ENCODE measurements at regions not wholly inside any gene's neighbourhood (a gene's known extent, or its start where the extent isn't known, plus 50 kb on each side); places are given as distances from the start of the nearest gene placed in this dataset.
A peak's percentile ranks its signal among the peaks of the same experiment; 100 is the strongest.

DNA sequence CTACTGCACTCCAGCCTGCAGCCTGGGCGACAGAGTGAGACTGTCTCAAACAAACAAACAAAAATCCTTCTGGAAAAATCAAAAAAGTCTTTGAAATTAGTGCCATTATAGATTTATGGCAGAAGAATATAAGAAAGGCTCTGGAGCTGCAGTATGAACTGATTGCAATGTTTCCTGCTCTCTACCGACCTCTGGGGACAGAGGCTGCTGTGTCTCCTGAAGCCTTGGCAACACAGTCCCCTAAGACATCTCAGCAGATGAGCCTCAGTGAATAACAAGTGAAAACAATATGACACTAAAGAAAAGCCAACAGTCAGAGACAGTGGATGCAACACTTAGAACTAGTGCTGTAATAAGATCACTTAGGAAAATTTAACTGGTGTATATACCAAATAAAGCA lies 494.9 kb upstream of the LRATD1 start:
- Histone ChIP-seq H3K27me3 (ENCODE audit: insufficient read depth, low read length) (no peaks in the 10 kb centered on the region), H4K8ac (replicated peaks; ENCODE audit: insufficient read length, low read depth, low read length) (no peak overlapping the region), H4K91ac (ENCODE audit: insufficient read length, low read depth, low read length) (no peak overlapping the region), H3K9me3 (ENCODE audit: control insufficient read depth, low read depth, low read length) (no peaks in the 10 kb centered on the region), H3K27ac (ENCODE audit: insufficient read length, low read depth, low read length) (no peak overlapping the region), H3K4ac (ENCODE audit: low read depth, low read length) (no peak overlapping the region), H3K4me1 (ENCODE audit: insufficient read depth, low read length) (no peaks in the 10 kb centered on the region), H3K9ac (ENCODE audit: extremely low read depth, insufficient read length, low read length) (no peak overlapping the region), H3K14ac (ENCODE audit: insufficient read depth, low read length) (no peak overlapping the region), H2BK5ac (ENCODE audit: insufficient read length, low read length) (no peak overlapping the region), H2BK15ac (ENCODE audit: low read depth, low read length) (no peak overlapping the region), H3K79me1 (ENCODE audit: insufficient read depth, low read depth, low read length, poor library complexity, severe bottlenecking) (no peaks in the 10 kb centered on the region), H2AFZ (ENCODE audit: low read length) (no peak overlapping the region), H3K4me2 (ENCODE audit: insufficient read depth, insufficient read length, low read length) (no peak overlapping the region), H2AK5ac (ENCODE audit: insufficient read length, low read length) (no peak overlapping the region), H2BK20ac (ENCODE audit: low read depth, low read length, poor library complexity, severe bottlenecking) (no peak overlapping the region), H4K5ac (ENCODE audit: insufficient read length, low read depth, low read length) (no peak overlapping the region), H3K23me2 (ENCODE audit: insufficient read length, low read depth, low read length, poor library complexity, severe bottlenecking) (no peaks in the 10 kb centered on the region), H3K56ac (ENCODE audit: insufficient read length, low read depth, low read length) (no peak overlapping the region), H3K79me2 (ENCODE audit: insufficient read depth, low read length) (no peaks in the 10 kb centered on the region), H2BK12ac (ENCODE audit: insufficient read length, low read depth, low read length) (no peak overlapping the region), H3K23ac (ENCODE audit: insufficient read length, low read depth, low read length) (no peak overlapping the region), H3K18ac (ENCODE audit: insufficient read length, low read depth, low read length) (no peak overlapping the region), H3T11ph (ENCODE audit: low read length) (no peak overlapping the region), H2BK120ac (ENCODE audit: low read depth, low read length, poor library complexity, severe bottlenecking) (no peak overlapping the region), H4K20me1 (ENCODE audit: control insufficient read depth, insufficient read depth, insufficient read length) (no peaks in the 10 kb centered on the region)
- peak overlapping the region in 1 of 3 experiments; percentile 21; a peak in 1 of 7 replicates for H3K27ac Mint-ChIP-seq
- peak overlapping the region in 1 of 2 experiments; percentile 44; a peak in 2 of 5 replicates for H3K4me3 Mint-ChIP-seq
- peaks cover 0 to 4% of the 10 kb centered on the region in 2 experiments; a peak in 1 of 5 replicates for H3K9me3 Mint-ChIP-seq
- TF ChIP-seq, protein P1, sequence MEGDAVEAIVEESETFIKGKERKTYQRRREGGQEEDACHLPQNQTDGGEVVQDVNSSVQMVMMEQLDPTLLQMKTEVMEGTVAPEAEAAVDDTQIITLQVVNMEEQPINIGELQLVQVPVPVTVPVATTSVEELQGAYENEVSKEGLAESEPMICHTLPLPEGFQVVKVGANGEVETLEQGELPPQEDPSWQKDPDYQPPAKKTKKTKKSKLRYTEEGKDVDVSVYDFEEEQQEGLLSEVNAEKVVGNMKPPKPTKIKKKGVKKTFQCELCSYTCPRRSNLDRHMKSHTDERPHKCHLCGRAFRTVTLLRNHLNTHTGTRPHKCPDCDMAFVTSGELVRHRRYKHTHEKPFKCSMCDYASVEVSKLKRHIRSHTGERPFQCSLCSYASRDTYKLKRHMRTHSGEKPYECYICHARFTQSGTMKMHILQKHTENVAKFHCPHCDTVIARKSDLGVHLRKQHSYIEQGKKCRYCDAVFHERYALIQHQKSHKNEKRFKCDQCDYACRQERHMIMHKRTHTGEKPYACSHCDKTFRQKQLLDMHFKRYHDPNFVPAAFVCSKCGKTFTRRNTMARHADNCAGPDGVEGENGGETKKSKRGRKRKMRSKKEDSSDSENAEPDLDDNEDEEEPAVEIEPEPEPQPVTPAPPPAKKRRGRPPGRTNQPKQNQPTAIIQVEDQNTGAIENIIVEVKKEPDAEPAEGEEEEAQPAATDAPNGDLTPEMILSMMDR (conservative IDR thresholded peaks at IDR 0.05), result peak; percentile 65
- DNase-seq, result peak; percentile 61
- H3K36me3 Mint-ChIP-seq (ENCODE audit: insufficient read depth in 1 of 3, low read depth in 3 of 3), result no peaks in the 10 kb centered on the region; a peak in 1 of 7 replicates
- WGBS (ENCODE audit: extremely low coverage, insufficient read length, low lambda C conversion rate), result no CpG with 5 or more reads among the region's 2 CpGs
- peaks cover 7 to 10% of the 10 kb centered on the region in 2 experiments for H3K4me1 Mint-ChIP-seq
- H3K27me3 Mint-ChIP-seq (ENCODE audit: low read depth), result no peaks in the 10 kb centered on the region; the same call in 1 of the 2 replicates
